ENCODE measurements at regions not wholly inside any gene's neighbourhood (a gene's known extent, or its start where the extent isn't known, plus 50 kb on each side); places are given as distances from the start of the nearest gene placed in this dataset.

DNA sequence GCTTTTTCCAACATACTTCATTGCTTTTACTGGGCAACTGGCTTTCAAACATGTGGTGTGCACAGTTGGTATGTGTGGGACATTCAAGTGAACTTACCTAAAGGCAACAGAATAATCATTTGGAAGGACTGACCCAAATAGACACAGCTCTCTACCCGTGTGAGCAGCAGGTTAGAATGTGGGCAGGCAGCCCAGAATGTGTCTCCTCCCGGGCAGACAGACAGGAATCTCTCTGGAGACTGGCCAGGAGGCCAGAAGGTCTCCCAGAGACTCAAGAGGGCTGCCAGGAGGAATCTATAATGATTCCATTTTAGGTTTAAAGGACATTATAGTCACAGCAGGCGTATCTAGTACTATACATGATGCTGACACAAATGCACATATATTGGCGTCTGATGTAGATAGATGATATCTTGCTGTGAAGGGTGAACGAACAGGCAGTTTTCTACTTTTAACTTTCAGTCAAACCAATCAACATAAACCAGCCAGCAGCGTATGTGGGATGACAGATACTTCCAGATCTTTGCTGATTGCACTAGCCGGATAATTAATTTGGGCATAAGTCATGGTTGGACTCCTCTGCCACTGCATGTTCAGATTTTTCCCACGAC is 297.4 kb upstream of the ZNF608 start:
- DNase-seq (ENCODE audit: low read depth, low spot score) = peak; percentile 96

DNA sequence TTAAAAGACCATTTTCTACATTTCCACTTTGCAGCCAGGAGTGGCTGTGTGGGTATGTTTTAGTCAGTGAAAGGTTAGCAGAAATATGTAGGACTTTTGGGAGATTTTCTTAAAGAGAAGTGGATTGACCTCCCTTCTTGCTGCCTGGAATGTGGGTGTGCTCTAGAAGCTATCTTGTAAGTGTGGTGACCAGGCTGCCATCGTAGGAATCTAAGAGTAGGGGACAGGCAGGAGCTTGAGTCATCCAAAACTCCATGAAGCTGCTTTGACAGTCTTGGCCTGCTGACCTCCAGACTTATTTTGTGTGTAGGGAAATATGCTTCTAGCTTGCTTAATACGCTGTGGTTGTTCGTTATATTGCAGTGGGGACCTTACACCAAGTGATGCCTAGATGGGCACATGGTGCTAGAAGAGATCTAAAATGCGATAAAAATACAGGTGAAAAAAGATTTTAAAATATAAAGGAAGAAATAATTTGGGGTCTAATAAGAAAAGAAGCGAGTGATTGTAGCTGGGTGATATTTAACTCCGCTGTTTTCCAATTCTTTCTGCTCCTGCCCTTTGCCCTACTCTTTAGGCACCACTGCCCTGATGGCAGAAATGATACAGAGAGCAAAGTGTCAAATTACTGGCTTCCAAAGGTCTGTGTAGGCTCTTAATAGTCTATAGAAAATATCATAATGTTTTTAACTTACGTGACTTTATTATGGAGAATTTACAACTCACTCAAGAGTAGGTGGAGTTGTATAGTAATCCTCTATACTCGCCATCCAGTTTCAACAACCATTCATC is 298.2 kb upstream of the ZNF608 start:
- DNase-seq (ENCODE audit: low read depth, low spot score) = peak; percentile 53

DNA sequence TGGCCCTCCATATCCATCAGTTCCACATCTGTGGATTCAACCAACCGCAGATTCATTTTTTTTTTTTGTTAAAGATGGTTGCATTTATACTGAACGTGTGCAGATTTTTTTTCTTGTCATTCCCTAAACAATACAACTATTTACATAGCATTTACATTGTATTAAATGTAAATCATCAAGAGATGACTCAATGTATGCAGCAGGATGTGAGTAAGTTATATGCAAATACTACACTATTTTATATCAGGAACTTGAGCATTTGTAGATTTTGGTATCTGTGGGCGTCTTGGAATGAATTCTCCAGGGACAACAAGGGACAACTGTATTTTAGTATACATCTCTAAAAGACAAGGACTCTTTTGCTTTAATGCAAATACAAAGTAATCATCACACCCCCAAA is 299.2 kb upstream of the ZNF608 start:
- no peak for DNase-seq (ENCODE audit: low read depth, low spot score)

DNA sequence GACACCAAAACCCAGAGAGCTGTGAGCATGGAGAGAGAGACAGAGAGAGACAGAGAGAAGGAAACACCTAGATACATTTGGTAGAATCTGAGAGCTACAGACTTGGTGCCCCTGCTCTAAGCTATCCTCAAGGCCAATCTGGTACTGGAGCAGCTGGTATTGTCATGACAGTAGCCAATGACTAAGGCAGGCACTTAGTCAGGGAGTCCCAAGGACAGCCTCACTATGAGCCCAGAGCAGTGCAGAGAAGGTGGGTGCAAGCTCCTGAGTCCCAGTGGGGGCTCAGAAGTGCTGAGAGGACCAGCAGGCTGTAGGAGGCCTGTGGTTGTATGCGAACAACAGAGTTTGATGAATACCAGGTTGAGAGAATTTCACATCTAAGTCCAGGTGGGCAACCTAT is 300.4 kb upstream of the ZNF608 start:
- DNase-seq (ENCODE audit: low read depth, low spot score) = no peak

DNA sequence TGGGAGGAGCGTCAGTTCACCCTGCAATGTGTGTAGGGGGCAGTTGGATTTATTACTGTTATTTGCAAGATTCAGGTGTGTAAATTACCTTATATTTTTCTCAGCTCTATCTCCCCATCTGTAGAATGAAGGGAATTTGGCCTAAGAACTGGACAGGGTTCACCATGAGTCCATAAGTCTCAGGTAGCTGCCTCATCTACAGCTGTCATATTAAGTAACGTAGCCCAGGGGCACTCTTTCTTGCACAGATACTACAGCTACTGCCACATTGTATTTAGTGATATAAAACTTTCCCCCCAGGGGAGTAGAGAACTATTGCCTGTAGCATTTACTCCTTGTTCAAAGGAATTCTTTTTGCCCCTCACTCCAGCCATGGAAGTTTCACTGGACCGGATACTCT is 301.4 kb upstream of the ZNF608 start:
- no peak for DNase-seq (ENCODE audit: low read depth, low spot score)

DNA sequence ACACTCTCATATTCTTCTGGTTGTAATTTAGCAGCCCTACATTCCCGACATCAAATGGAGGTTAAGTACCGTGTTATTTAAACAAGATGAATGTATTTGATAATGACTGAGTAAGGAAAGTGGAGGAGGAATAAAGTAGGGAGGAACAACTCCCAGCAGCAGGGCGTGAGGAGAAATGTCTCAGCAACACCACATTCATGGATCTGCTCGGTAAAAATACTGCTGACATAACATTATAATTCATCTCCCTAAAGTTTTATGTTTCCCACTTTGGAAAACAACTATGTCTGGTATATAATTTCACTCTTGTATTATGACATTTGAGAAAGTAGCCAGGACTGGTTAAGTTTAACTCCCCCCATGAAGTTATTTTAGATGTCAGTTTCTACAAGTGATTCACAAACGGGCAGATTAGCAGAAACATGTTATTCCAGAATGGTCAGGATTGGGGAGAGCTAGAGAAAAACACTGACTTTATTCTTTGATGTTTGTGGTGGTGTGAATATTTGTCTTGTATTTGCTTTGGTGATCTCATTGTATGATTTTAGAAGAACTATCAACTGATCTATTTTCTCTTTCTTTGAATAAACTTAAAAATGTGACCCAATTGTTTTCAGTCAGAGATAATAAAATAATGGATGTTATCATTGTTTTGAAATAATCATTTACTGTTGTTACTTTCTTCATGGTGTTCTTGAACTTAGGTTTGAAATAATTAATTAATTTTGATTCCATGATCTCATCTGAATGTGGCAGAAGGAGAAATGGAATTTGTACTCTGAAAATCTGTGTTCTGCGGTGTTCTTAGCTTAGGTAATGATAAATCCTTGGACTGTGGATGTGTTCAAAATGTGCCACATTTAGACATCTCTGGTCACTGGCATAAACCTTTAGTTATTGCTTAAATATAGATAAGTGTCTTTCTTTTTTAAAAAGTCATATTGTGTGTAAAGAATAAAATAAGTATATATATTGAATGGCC is 303.6 kb upstream of the ZNF608 start:
- no peak for DNase-seq (ENCODE audit: low read depth, low spot score)

DNA sequence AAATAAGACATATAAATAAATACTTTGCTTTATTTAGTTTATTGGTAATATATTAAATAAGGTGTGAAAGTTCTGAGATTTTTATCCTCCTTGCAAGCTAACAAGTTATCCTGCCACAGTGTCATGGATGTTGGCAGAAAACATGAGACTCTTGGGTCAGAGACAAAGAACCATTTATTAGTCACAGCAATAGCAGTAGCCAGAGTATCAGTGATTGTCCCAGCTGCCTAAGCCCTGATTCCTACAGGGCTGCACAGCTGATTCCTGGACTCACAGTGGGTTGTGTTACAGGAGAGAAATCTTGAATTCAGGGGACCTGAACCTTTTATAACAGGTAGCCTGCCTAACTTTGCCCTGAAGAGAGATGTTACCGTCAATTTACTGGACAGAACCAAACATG is 304.5 kb upstream of the ZNF608 start:
- no peak for DNase-seq (ENCODE audit: low read depth, low spot score)

DNA sequence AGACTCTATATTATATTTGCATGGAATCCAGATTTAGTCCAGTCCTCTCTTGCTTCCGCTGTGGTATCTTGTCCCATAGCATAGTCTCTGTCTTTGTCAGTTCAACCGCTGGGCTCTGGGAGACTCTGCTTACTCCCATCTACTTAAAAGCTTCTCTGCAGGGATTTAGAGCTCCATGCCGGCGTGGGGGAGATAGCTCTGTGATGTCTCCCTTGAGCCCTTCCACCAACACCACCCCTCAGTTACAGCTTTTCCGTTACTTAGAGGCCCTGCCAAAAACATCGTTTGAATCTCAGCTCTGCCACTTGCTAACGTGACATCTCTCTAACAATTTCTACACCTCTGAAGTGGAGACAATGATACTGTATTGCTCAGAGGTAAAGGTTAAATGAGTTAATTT is 306.1 kb upstream of the ZNF608 start:
- DNase-seq (ENCODE audit: low read depth, low spot score) = no peak

DNA sequence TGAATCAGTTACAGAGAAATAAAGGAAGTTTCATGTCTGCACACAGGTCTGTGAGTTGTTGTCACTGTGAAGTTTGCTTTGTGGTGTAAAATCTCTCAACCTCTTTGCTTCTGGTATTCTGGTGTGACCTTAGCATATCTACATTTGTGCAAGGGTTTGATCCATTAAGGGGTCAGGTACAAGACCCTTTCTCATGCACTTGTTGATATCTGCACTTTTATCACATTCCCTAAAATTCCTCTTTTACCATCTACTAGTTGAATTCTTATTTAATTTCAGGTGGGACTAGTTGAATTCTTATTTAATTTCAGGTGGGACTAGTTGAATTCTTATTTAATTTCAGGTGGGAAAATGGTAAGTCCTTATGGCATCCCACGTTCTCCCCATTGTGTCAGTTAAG is 306.7 kb upstream of the ZNF608 start:
- DNase-seq (ENCODE audit: low read depth, low spot score) = no peak

DNA sequence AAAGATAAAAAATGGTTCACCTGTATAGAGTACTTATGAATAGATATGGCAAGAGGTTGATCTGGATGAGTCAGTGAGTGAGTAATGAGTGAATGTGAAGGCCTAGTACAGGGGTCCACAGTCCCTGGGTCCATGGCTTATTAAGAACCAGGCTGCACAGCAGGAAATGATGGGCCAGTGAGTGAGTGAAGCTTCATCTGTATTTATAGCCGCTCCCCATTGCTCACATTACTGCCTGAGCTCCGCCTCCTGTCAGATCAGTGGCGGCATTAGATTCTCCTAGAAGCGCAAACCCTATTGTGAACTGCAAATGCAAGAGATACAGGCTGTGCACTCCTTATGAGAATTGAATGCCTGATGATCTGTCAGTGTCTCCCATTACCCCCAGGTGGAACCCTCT is 307.7 kb upstream of the ZNF608 start:
- no peak for DNase-seq (ENCODE audit: low read depth, low spot score)

DNA sequence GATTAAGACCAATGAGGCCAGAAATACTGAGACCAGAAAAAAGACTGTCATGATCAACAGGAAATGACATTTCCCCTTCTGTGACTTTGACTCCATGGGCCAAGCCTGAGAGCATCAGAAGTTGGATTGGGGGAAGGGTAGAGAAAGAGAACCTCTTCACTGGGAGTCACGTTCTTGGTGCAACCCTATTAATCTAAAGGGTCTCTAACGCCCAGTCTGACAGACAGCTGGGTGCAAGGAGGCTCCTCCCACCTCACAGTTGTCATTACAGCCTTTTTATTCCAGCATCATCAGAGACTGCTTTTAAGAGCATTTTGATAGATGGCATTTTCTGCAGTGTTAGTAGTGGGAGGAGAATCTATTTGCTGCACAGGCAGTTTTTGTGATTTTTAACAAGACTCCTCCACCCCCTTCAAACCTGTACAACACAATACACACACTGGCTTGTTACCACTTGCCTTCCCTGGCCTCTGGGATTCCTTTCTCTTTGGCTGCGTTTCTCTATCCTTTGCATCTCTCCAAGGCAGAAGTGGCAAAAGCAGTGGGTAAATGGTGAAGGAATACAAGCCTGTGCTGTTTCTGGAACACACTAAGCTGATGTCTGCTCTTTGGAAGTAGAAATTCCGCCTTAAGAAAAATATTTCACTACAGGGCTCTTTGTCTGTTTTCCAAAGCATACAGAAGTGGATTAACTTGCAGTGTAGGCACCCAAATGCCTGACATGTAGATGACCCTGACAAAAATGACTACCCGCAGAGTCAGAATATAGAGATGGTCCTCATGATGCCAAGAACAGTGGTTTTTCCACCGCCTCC is 310.4 kb upstream of the ZNF608 start:
- no peak for DNase-seq (ENCODE audit: low read depth, low spot score)

DNA sequence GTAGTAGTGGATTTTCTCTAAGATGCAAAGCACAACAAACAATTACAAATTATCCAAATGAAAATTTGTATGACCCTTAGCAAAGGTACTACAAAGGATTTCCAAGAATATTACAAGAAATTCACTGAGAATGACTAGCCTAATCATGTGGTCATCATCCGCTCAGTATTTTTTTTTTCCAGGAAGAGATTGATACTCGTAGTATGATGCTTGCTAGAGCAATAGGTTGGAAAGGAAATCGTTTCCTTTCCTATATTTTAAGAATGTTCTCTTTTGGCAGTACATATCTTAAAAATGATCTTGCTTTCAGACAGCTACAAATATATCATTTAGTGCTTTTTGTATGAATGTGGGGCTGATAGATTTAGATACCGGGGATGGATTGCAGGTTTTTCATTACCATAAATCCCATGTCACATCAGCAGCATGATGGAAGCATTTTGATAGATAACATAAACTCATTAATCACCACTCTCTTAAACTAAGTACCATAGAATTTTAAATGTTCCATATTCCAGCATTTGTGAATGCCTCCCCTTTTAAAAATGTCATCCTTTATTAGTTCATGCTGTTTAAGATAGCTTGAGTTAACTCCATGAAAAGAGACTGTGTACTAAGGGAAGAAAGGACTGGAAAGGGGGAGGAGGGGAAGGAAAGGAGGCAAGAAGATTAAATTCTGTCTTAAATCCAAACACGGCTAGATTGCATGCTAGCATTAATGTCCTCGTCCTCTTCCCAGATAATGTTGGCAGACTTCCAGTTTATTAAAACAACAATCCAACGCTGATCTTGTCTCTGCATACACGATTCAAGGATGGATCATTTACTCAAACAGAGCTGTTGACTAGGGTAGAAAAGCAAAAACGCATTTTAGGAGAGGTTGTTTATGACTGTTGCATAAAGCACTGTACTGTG is 311.7 kb upstream of the ZNF608 start:
- DNase-seq (ENCODE audit: low read depth, low spot score) = peak; percentile 15

DNA sequence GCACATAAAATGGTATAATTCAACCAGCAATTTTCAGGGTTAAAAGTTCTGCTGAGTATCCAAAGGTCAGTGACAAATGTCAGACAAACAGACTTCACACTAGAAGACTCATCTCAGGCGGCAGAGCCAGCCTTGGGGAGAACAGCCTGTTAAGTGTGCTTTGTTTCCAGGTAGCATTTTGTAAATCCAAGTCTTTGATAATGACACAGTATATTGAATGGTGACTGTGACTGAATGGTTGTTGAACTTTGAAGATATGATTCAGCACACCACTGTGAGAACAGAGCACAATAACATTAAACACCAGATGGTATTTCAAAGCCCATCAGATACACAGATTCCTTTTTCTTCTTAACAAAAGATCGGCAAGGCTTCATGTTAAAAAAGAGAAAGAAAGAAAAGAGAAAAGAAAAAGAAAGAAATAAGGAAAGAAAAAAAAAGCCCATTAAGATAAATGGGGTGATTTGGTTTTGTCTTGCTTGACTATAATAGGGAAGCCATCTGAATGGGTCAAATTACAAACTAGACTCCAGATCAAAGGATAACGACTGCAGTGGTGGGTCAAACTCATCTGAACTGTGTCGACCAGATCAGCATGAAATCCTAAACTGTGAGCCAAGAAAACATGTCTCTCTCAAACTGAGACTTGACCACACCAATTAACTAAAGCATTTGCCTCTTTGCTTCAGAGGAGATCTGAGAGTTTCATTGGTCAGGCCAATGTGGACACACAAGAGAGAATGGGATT is 313.0 kb upstream of the ZNF608 start:
- peak; percentile 60 for DNase-seq (ENCODE audit: low read depth, low spot score)

DNA sequence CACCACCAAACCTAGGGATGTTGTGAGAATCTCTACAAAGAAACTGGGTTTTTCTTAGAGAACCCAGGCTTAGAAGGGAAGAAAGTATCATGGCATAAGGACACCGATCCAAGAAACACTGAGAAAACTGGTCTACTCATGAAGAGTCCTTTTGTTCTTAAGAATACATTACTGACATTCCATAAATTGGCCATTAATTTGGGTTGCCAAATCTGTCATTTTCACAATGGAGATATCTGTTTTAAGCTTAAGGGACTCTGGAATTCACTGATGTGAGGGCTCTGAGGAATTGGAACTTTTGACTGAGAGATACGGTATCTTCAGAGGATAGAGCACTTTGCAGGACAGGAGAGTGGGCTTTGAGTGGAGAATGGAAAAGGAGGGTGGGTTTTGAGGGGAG is 315.3 kb upstream of the ZNF608 start:
- no peak for DNase-seq (ENCODE audit: low read depth, low spot score)

DNA sequence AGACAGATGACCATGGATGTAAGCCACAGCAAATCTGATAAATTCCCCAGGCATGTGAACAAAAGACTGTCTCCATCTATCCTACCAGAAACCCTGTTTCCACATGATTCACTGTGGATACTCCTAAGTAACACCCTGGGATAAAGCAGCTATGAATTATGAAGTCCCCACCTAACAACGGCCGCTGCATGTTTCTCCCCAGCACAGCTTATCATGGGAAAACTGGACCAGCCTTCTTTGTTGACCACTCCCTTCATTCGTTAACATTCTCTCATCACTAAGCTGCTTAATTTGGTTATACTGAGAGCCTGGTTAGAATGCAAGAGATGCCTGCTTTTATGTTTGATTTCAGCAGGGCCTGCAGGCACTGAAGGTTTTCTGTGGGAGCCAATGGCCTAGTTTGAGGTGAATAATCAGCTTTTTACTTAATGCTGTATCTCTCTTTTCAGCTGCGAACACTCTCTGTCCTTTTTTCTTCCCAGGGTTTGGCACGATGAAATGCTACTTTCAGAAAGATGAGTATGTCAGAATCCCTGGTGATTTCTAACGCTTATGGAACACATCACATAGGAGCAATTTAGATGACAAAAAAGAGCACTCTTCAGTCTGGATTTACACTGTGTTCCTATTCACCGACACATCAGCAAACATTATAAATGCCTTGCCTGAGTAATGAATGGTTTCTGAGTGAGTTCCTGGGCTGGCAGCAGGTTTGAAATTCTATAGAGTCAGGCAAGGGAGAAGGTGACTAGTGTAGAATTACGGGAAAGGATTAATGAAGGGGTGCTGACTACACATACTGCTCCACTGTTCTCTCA is 318.4 kb upstream of the ZNF608 start:
- DNase-seq (ENCODE audit: low read depth, low spot score) = peak; percentile 53

DNA sequence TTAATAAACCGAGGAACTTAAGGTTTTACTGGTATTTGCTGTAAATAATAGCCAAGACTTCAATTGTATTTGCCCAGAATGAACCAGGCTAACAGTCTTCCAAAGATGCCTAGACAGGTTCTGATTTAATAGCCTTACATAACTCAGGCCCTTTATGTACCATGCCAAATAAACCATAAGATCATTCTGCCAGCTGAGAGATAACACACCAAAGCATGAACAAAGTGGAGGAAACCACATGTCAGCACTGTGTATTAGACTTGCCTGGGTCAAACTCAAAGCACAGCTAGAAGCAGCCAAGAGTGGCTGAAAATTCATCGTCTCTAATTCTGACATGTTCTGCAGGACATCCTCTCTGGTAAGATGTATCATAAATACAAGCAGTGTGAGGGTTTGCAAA is 319.3 kb upstream of the ZNF608 start:
- peak; percentile 34 for DNase-seq (ENCODE audit: low read depth, low spot score)

DNA sequence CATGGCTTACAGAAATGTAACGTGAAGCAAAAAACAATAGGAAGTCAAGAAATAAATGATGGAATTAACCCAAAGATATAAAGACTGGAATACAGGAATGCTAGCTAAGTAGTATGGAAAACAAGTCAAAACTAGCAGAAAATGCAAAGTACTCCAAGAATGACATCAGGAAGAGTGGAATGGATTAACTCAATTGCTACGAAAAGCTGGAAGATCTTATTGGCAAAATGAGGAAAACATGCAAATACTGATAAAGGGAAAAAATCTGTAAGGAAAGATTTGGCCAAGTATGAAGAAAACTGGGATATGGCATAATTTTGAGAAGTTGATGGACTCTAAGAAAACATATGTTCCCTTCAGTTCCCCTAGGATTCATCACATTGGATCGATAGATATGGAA is 324.5 kb upstream of the ZNF608 start:
- no peak for DNase-seq (ENCODE audit: low read depth, low spot score)

DNA sequence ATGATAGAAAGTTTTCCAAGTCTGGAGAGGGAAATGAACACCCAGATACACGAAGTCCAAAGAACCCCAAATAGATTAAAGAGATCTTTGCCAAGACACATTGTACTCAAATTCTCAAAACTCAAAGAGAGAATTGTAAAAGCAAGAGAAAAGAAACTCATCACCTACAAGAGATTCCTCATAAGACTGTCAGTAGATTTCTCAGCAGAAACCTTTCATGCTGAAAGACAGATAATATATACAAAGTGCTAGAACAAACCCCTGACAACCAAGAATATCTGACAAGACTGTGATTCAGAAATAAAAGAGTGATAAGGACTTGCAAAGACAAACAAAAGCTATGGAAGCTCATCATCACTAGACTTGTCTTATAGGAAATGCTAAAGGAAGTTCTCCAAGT is 326.7 kb upstream of the ZNF608 start:
- DNase-seq (ENCODE audit: low read depth, low spot score) = no peak

DNA sequence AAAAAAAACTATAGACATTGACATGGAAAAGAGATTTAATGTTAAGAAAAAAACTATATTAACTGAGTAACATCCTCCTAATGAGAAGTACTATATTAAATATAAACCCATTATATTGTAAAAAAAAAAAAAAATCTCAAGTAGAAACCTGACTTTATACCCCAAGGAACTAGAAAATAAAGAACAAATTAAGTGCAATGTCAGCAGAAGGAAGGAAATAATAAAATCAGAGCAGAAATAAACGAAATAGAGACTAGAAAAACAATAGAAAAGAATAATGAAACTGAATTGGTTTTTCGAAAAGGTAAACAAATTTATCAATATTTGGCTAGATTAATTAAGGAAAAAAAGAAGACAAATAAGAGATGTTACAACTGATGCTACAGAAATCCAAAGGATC is 329.1 kb upstream of the ZNF608 start:
- no peak for DNase-seq (ENCODE audit: low read depth, low spot score)
